ENCODE measurements at regions not wholly inside any gene's neighbourhood (a gene's known extent, or its start where the extent isn't known, plus 50 kb on each side); places are given as distances from the start of the nearest gene placed in this dataset.

GRCh38 chr2:207428573-207428972, 101.2 kb upstream of the CREB1 start:
- no peaks in the 10 kb centered on the region for H3K79me2 ChIP-seq (ENCODE audit: control insufficient read depth, insufficient read depth, low read length)
- H3K4me2 ChIP-seq (ENCODE audit: low read length), result no peak overlapping the region
- H2BK15ac ChIP-seq (replicated peaks; ENCODE audit: low read depth), result no peak overlapping the region
- H3K4me3 ChIP-seq (ENCODE audit: low read length), result no peak overlapping the region
- no peak overlapping the region for H4K5ac ChIP-seq (ENCODE audit: low read length)
- no peak overlapping the region for H3K27ac ChIP-seq (ENCODE audit: low read depth, low read length)
- H4K8ac ChIP-seq (ENCODE audit: low read depth, low read length), result no peak overlapping the region
- H2BK5ac ChIP-seq (ENCODE audit: low read length), result no peak overlapping the region
- H2AK5ac ChIP-seq (ENCODE audit: low read length), result no peak overlapping the region
- no peaks in the 10 kb centered on the region for H3K79me1 ChIP-seq (ENCODE audit: low read length)
- no peak overlapping the region for H3K18ac ChIP-seq (ENCODE audit: low read length)
- H3K4me1 ChIP-seq (ENCODE audit: control insufficient read depth, low read depth, low read length), result no peaks in the 10 kb centered on the region
- H3K23ac ChIP-seq (ENCODE audit: low read length), result no peak overlapping the region
- no CpG with 5 or more reads among the region's 1 CpG for WGBS (ENCODE audit: extremely low coverage, insufficient coverage, low lambda C conversion rate)
- H3K56ac ChIP-seq (ENCODE audit: low read length), result no peak overlapping the region
- H3K4ac ChIP-seq (ENCODE audit: low read depth, low read length), result no peak overlapping the region
- no peak overlapping the region for H2BK120ac ChIP-seq (ENCODE audit: low read depth, low read length)
- no peaks in the 10 kb centered on the region for H3K36me3 ChIP-seq (ENCODE audit: control insufficient read depth, insufficient read depth, low read length)
- H3K27me3 ChIP-seq (ENCODE audit: insufficient read depth, low read length, poor library complexity), result no peaks in the 10 kb centered on the region
- no peak overlapping the region for H3K9ac ChIP-seq (ENCODE audit: low read length)
- DNase-seq, result no peak

GRCh38 chr2:207432453-207432852, 97.3 kb upstream of the CREB1 start:
- no CpG with 5 or more reads among the region's 3 CpGs for WGBS (ENCODE audit: extremely low coverage, insufficient coverage, low lambda C conversion rate)
- Histone ChIP-seq H3K27me3 (ENCODE audit: insufficient read depth, low read length, poor library complexity) (no peaks in the 10 kb centered on the region), H3K18ac (ENCODE audit: low read length) (no peak overlapping the region), H2BK15ac (replicated peaks; ENCODE audit: low read depth) (no peak overlapping the region), H4K8ac (ENCODE audit: low read depth, low read length) (no peak overlapping the region), H3K56ac (ENCODE audit: low read length) (no peak overlapping the region), H2BK120ac (ENCODE audit: low read depth, low read length) (no peak overlapping the region), H3K4me2 (ENCODE audit: low read length) (no peak overlapping the region), H3K23ac (ENCODE audit: low read length) (no peak overlapping the region), H2AK5ac (ENCODE audit: low read length) (no peak overlapping the region), H3K4me1 (ENCODE audit: control insufficient read depth, low read depth, low read length) (no peaks in the 10 kb centered on the region), H3K4ac (ENCODE audit: low read depth, low read length) (no peak overlapping the region), H3K79me1 (ENCODE audit: low read length) (no peaks in the 10 kb centered on the region), H3K9ac (ENCODE audit: low read length) (no peak overlapping the region), H3K27ac (ENCODE audit: low read depth, low read length) (no peak overlapping the region), H2BK5ac (ENCODE audit: low read length) (no peak overlapping the region), H4K5ac (ENCODE audit: low read length) (no peak overlapping the region), H3K4me3 (ENCODE audit: low read length) (no peak overlapping the region), H3K79me2 (ENCODE audit: control insufficient read depth, insufficient read depth, low read length) (no peaks in the 10 kb centered on the region), H3K36me3 (ENCODE audit: control insufficient read depth, insufficient read depth, low read length) (no peaks in the 10 kb centered on the region)
- DNase-seq, result no peak

GRCh38 chr2:207434306-207434705, 95.5 kb upstream of the CREB1 start:
- Histone ChIP-seq H3K79me1 (ENCODE audit: low read length) (no peaks in the 10 kb centered on the region), H3K4ac (ENCODE audit: low read depth, low read length) (no peak overlapping the region), H3K36me3 (ENCODE audit: control insufficient read depth, insufficient read depth, low read length) (no peaks in the 10 kb centered on the region), H3K4me2 (ENCODE audit: low read length) (no peak overlapping the region), H2BK5ac (ENCODE audit: low read length) (no peak overlapping the region), H3K4me3 (ENCODE audit: low read length) (no peak overlapping the region), H3K18ac (ENCODE audit: low read length) (no peak overlapping the region), H2BK120ac (ENCODE audit: low read depth, low read length) (no peak overlapping the region), H3K23ac (ENCODE audit: low read length) (no peak overlapping the region), H3K27me3 (ENCODE audit: insufficient read depth, low read length, poor library complexity) (no peaks in the 10 kb centered on the region), H3K27ac (ENCODE audit: low read depth, low read length) (no peak overlapping the region), H3K79me2 (ENCODE audit: control insufficient read depth, insufficient read depth, low read length) (no peaks in the 10 kb centered on the region), H4K8ac (ENCODE audit: low read depth, low read length) (no peak overlapping the region), H4K5ac (ENCODE audit: low read length) (no peak overlapping the region), H2AK5ac (ENCODE audit: low read length) (no peak overlapping the region), H3K4me1 (ENCODE audit: control insufficient read depth, low read depth, low read length) (no peaks in the 10 kb centered on the region), H3K9ac (ENCODE audit: low read length) (no peak overlapping the region), H2BK15ac (replicated peaks; ENCODE audit: low read depth) (no peak overlapping the region), H3K56ac (ENCODE audit: low read length) (no peak overlapping the region)
- WGBS (ENCODE audit: extremely low coverage, insufficient coverage, low lambda C conversion rate), result no CpG with 5 or more reads among the region's 1 CpG
- no peak for DNase-seq

GRCh38 chr2:207434899-207435465, 94.8 kb upstream of the CREB1 start:
- no peak for DNase-seq
- no CpG with 5 or more reads among the region's 4 CpGs for WGBS (ENCODE audit: extremely low coverage, insufficient coverage, low lambda C conversion rate)
- no peak overlapping the region for H3K56ac ChIP-seq (ENCODE audit: low read length)

DNA sequence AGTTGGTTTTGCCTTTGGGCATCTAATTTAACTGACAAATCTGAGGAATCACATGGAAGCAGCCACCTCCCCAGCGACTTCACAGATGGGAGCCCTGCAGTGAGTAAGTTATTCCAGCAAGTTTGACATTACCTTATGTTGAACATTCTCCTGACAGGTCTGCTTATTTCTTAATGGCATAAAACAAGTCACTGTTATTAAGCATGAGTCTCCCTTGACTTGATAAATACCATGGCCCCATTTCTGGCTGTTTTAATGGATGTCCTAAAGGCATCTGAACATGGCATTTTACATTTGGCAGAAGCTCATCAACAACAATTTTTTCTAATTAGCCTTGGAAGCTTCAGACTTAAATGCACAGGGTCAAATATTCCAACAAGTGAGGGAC, 92.6 kb upstream of the CREB1 start:
- Histone ChIP-seq H2BK120ac (ENCODE audit: low read depth, low read length) (no peak overlapping the region), H2BK15ac (replicated peaks; ENCODE audit: low read depth) (no peak overlapping the region), H4K5ac (ENCODE audit: low read length) (no peak overlapping the region), H3K4ac (ENCODE audit: low read depth, low read length) (no peak overlapping the region), H3K79me1 (ENCODE audit: low read length) (no peaks in the 10 kb centered on the region), H3K56ac (ENCODE audit: low read length) (no peak overlapping the region), H3K4me3 (ENCODE audit: low read length) (no peak overlapping the region), H3K4me1 (ENCODE audit: control insufficient read depth, low read depth, low read length) (no peaks in the 10 kb centered on the region), H3K27me3 (ENCODE audit: insufficient read depth, low read length, poor library complexity) (no peaks in the 10 kb centered on the region), H3K18ac (ENCODE audit: low read length) (no peak overlapping the region), H3K23ac (ENCODE audit: low read length) (no peak overlapping the region), H2AK5ac (ENCODE audit: low read length) (no peak overlapping the region), H3K9ac (ENCODE audit: low read length) (no peak overlapping the region), H3K4me2 (ENCODE audit: low read length) (no peak overlapping the region), H3K36me3 (ENCODE audit: control insufficient read depth, insufficient read depth, low read length) (no peaks in the 10 kb centered on the region), H3K79me2 (ENCODE audit: control insufficient read depth, insufficient read depth, low read length) (no peaks in the 10 kb centered on the region), H2BK5ac (ENCODE audit: low read length) (no peak overlapping the region), H4K8ac (ENCODE audit: low read depth, low read length) (no peak overlapping the region), H3K27ac (ENCODE audit: low read depth, low read length) (no peak overlapping the region)
- WGBS (ENCODE audit: extremely low coverage, insufficient coverage, low lambda C conversion rate), result no CpG with 5 or more reads among the region's 1 CpG
- DNase-seq, result no peak

More at GRCh38 chr2:207434899-207435465, 94.8 kb upstream of the CREB1 start:
- no peak overlapping the region for H3K27ac ChIP-seq (ENCODE audit: low read depth, low read length)
- no peak overlapping the region for H4K8ac ChIP-seq (ENCODE audit: low read depth, low read length)
- H2BK5ac ChIP-seq (ENCODE audit: low read length), result no peak overlapping the region
- H3K18ac ChIP-seq (ENCODE audit: low read length), result no peak overlapping the region
- H3K4me2 ChIP-seq (ENCODE audit: low read length), result no peak overlapping the region
- no peak overlapping the region for H2BK15ac ChIP-seq (replicated peaks; ENCODE audit: low read depth)
- H3K4me1 ChIP-seq (ENCODE audit: control insufficient read depth, low read depth, low read length), result no peaks in the 10 kb centered on the region
- H3K4me3 ChIP-seq (ENCODE audit: low read length), result no peak overlapping the region
- no peak overlapping the region for H3K9ac ChIP-seq (ENCODE audit: low read length)
- no peak overlapping the region for H2BK120ac ChIP-seq (ENCODE audit: low read depth, low read length)
- H3K36me3 ChIP-seq (ENCODE audit: control insufficient read depth, insufficient read depth, low read length), result no peaks in the 10 kb centered on the region
- no peak overlapping the region for H4K5ac ChIP-seq (ENCODE audit: low read length)
- no peak overlapping the region for H3K23ac ChIP-seq (ENCODE audit: low read length)
- no peaks in the 10 kb centered on the region for H3K79me1 ChIP-seq (ENCODE audit: low read length)
- no peaks in the 10 kb centered on the region for H3K27me3 ChIP-seq (ENCODE audit: insufficient read depth, low read length, poor library complexity)
- no peak overlapping the region for H3K4ac ChIP-seq (ENCODE audit: low read depth, low read length)
- H3K79me2 ChIP-seq (ENCODE audit: control insufficient read depth, insufficient read depth, low read length), result no peaks in the 10 kb centered on the region
- H2AK5ac ChIP-seq (ENCODE audit: low read length), result no peak overlapping the region

DNA sequence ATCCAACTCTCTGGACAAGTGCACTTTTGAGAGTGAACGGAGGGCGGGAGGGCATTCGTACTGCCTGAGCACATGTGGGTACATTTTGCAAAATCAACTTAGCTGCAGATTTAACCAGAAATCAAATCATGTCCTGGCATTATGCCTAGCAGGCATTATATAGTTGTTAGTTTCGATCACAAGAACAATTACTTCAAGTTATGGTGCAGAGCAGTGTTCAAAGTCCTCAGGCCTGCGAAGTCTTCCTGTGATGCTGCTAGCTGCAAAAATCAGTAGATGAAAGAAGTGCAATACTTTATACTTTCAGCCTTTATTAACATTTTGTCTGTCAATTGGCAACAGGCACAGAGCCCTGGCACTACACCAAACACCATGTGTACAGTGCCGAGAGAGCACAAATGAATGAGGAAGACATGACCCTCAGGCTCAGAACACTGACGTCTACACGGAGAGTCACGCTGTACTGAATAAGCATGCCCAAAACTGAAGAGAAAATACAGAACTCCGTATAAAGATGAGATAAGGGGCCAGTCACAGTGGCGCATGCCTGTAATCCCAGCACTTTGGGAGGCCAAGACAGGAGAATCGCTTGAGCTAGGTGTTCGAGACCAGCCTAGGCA, 92.1 kb upstream of the CREB1 start:
- no peak overlapping the region for H2AK5ac ChIP-seq (ENCODE audit: low read length)
- no peaks in the 10 kb centered on the region for H3K27me3 ChIP-seq (ENCODE audit: insufficient read depth, low read length, poor library complexity)
- H3K36me3 ChIP-seq (ENCODE audit: control insufficient read depth, insufficient read depth, low read length), result no peaks in the 10 kb centered on the region
- H3K9ac ChIP-seq (ENCODE audit: low read length), result no peak overlapping the region
- WGBS (ENCODE audit: extremely low coverage, insufficient coverage, low lambda C conversion rate), result no CpG with 5 or more reads among the region's 13 CpGs
- H3K79me2 ChIP-seq (ENCODE audit: control insufficient read depth, insufficient read depth, low read length), result no peaks in the 10 kb centered on the region
- H3K4me2 ChIP-seq (ENCODE audit: low read length), result no peak overlapping the region
- H3K4me3 ChIP-seq (ENCODE audit: low read length), result no peak overlapping the region
- H3K23ac ChIP-seq (ENCODE audit: low read length), result no peak overlapping the region
- H3K79me1 ChIP-seq (ENCODE audit: low read length), result no peaks in the 10 kb centered on the region
- no peak overlapping the region for H3K27ac ChIP-seq (ENCODE audit: low read depth, low read length)
- H2BK5ac ChIP-seq (ENCODE audit: low read length), result no peak overlapping the region
- no peak overlapping the region for H2BK120ac ChIP-seq (ENCODE audit: low read depth, low read length)
- H2BK15ac ChIP-seq (replicated peaks; ENCODE audit: low read depth), result no peak overlapping the region
- H3K4me1 ChIP-seq (ENCODE audit: control insufficient read depth, low read depth, low read length), result no peaks in the 10 kb centered on the region
- no peak overlapping the region for H3K18ac ChIP-seq (ENCODE audit: low read length)
- no peak overlapping the region for H4K5ac ChIP-seq (ENCODE audit: low read length)
- no peak for DNase-seq
- H4K8ac ChIP-seq (ENCODE audit: low read depth, low read length), result no peak overlapping the region
- H3K56ac ChIP-seq (ENCODE audit: low read length), result no peak overlapping the region
- no peak overlapping the region for H3K4ac ChIP-seq (ENCODE audit: low read depth, low read length)

Measured in mesendoderm (in vitro differentiated cells).